HCT116 (cell line): ENCODE measurements at regions not wholly inside any gene's neighbourhood (a gene's known extent, or its start where the extent isn't known, plus 50 kb on each side); places are given as distances from the start of the nearest gene placed in this dataset.

Source experiments
- ATAC-seq: fragments of 200-7000 bp; cut with Tn5 transposase; 2 replicates; pipeline ENCODE4 v1.9.1; 2020; ENCODE audit warnings: mild to moderate bottlenecking, moderate library complexity
- BruUV-seq: library from RNA; stranded (reverse); fragments of 400-500 nt; replicated peaks from 2 replicates; lab custom pipeline; 2021; lab: Mats Ljungman, UMichigan
- CTCF ChIA-PET: fragments of 300-600 bp; sonication (Branson Sonifier 250); formaldehyde crosslinking; loops from one replicate; lab custom pipeline; 2021; ENCODE audit warnings: antibody characterized with exemption; lab: Charles Lee
- POLR2A ChIA-PET: fragments of 300-600, 350-600 bp; sonication (Branson Sonifier 250); formaldehyde crosslinking; loops from one replicate; lab custom pipeline; 2021; ENCODE audit warnings: antibody characterized with exemption; lab: Charles Lee
- RAD21 ChIA-PET, 2 experiments: fragments of 300-600 bp; sonication (Branson Sonifier 250); formaldehyde crosslinking; loops; one replicate each; lab custom pipeline; 2023; ENCODE audit warnings: low total read pairs in 2 of 2; ENCODE audit not compliant: uncharacterized antibody in 2 of 2, unreplicated experiment in 2 of 2, low non-redundant PET in 1 of 2; lab: Charles Lee
- DNase-seq: peaks from one replicate; pipeline ENCODE4 v3.0.0-alpha.2; 2010; ENCODE audit warnings: low read depth, low spot score
- H2AFZ ChIP-seq: fragments of 200-600 bp; shearing (Covaris generic), sonication (generic); 2 replicates; pipeline ENCODE4 v1.6.1; 2017; ENCODE audit warnings: low read depth, mixed run types, mixed read lengths, antibody characterized with exemption, low read length; ENCODE audit not compliant: poor library complexity, severe bottlenecking
- H3K27ac ChIP-seq: 2 replicates; pipeline ENCODE4 v1.5.1; 2012; ENCODE audit warnings: low read depth, low read length
- H3K27me3 ChIP-seq: fragments of 200-600 bp; sonication (generic); 2 replicates; pipeline ENCODE4 v1.6.1; 2016; ENCODE audit warnings: mixed run types, low read length, mixed read lengths; ENCODE audit not compliant: insufficient read depth
- H3K36me3 ChIP-seq, 2 experiments: fragments of 200-500 bp in 1 of 2; fragments of 200-600 bp in 1 of 2; sonication (Bioruptor generic) in 1 of 2; sonication (generic) in 1 of 2; 2 replicates each; pipeline versions ENCODE4 v1.5.1 to v1.6.1; 2014 to 2016; ENCODE audit warnings: low read length in 2 of 2, inconsistent platforms in 1 of 2, mixed read lengths in 1 of 2, mixed run types in 1 of 2; ENCODE audit not compliant: insufficient read depth in 2 of 2, control insufficient read depth in 1 of 2
- H3K4me1 ChIP-seq, 2 experiments: fragments of 200-600 bp in 1 of 2; sonication (generic) in 1 of 2; 2 replicates each; pipeline versions ENCODE4 v1.5.1 to v1.6.1; 2012 to 2017; ENCODE audit warnings: low read length in 2 of 2, inconsistent platforms in 1 of 2, mild to moderate bottlenecking in 1 of 2, mixed read lengths in 1 of 2, mixed run types in 1 of 2, moderate library complexity in 1 of 2; ENCODE audit not compliant: insufficient read depth in 2 of 2, control insufficient read depth in 1 of 2
- H3K4me2 ChIP-seq: fragments of 200-600 bp; sonication (generic); 2 replicates; pipeline ENCODE4 v1.6.1; 2017; ENCODE audit warnings: mixed run types, low read length, mixed read lengths
- H3K4me3 ChIP-seq, 2 experiments: fragments of 200-600 bp in 1 of 2; sonication (generic) in 1 of 2; replicated peaks in 1 of 2; 2 replicates each; pipeline ENCODE4 v1.5.1; 2011 to 2016; ENCODE audit warnings: low read length in 2 of 2, control low read depth in 1 of 2, low read depth in 1 of 2, mild to moderate bottlenecking in 1 of 2, mixed read lengths in 1 of 2, mixed run types in 1 of 2
- H3K79me2 ChIP-seq: fragments of 200-600 bp; sonication (generic); 2 replicates; pipeline ENCODE4 v1.6.1; 2017; ENCODE audit warnings: mild to moderate bottlenecking, mixed run types, low read length, moderate library complexity, mixed read lengths; ENCODE audit not compliant: insufficient read depth
- H3K9ac ChIP-seq: fragments of 200-600 bp; sonication (generic); 2 replicates; pipeline ENCODE4 v1.6.1; 2016; ENCODE audit warnings: low read length, mixed read lengths
- H3K9me2 ChIP-seq: fragments of 200-600 bp; sonication (generic), shearing (Covaris generic); 2 replicates; pipeline ENCODE4 v1.6.1; 2017; ENCODE audit warnings: mixed run types, mild to moderate bottlenecking, moderate library complexity; ENCODE audit not compliant: insufficient read depth
- H3K9me3 ChIP-seq, 2 experiments: fragments of 200-500 bp in 1 of 2; fragments of 200-600 bp in 1 of 2; sonication (Bioruptor generic) in 1 of 2; sonication (generic) in 1 of 2; 2 replicates each; pipeline ENCODE4 v1.6.1; 2014 to 2017; ENCODE audit warnings: low read length in 2 of 2, mixed read lengths in 2 of 2, inconsistent platforms in 1 of 2, low read depth in 1 of 2, mild to moderate bottlenecking in 1 of 2, mixed run types in 1 of 2, moderate library complexity in 1 of 2; ENCODE audit not compliant: control insufficient read depth in 1 of 2, insufficient read depth in 1 of 2
- H4K20me1 ChIP-seq: fragments of 200-600 bp; sonication (generic), shearing (Covaris generic); 2 replicates; pipeline ENCODE4 v1.6.1; 2017; ENCODE audit warnings: mixed run types, mild to moderate bottlenecking, moderate library complexity; ENCODE audit not compliant: insufficient read depth
- CEBPB ChIP-seq: IDR thresholded peaks from 2 replicates; pipeline ENCODE4 v1.6.1; 2012; ENCODE audit warnings: low read depth
- EGR1 ChIP-seq: IDR thresholded peaks from 2 replicates; pipeline ENCODE4 v1.6.1; 2012; ENCODE audit warnings: low read depth
- ELF1 ChIP-seq: IDR thresholded peaks from 2 replicates; pipeline ENCODE4 v1.6.1; 2012; ENCODE audit warnings: low read depth, borderline replicate concordance
- EZH2phosphoT487 ChIP-seq: fragments of 200-600 bp; IDR thresholded peaks from 2 replicates; pipeline ENCODE4 v1.6.1; 2018; ENCODE audit warnings: antibody characterized with exemption, borderline replicate concordance
- MAX ChIP-seq: IDR thresholded peaks from 2 replicates; pipeline ENCODE4 v1.6.1; 2012
- POLR2A ChIP-seq: IDR thresholded peaks from 2 replicates; pipeline ENCODE4 v1.7.0; 2011; ENCODE audit warnings: borderline replicate concordance; ENCODE audit not compliant: insufficient read depth, insufficient read length; ENCODE audit errors: extremely low read depth
- POLR2AphosphoS5 ChIP-seq: IDR thresholded peaks from 2 replicates; pipeline ENCODE4 v1.6.1; 2011; ENCODE audit warnings: mild to moderate bottlenecking, low read depth, low read length, moderate library complexity
- RAD21 ChIP-seq: IDR thresholded peaks from 2 replicates; pipeline ENCODE4 v1.6.1; 2012; ENCODE audit warnings: low read depth, mild to moderate bottlenecking
- SP1 ChIP-seq: IDR thresholded peaks from 2 replicates; pipeline ENCODE4 v1.6.1; 2012; ENCODE audit warnings: low read depth
- TCF7L2 ChIP-seq: IDR thresholded peaks from 2 replicates; pipeline ENCODE4 v1.7.0; 2011; ENCODE audit warnings: borderline replicate concordance, inconsistent platforms; ENCODE audit not compliant: insufficient read depth, insufficient read length; ENCODE audit errors: extremely low read depth
- YY1 ChIP-seq: IDR thresholded peaks from 2 replicates; pipeline ENCODE4 v1.6.1; 2011; ENCODE audit warnings: low read length, low read depth, moderate library complexity, mild to moderate bottlenecking; ENCODE audit not compliant: insufficient replicate concordance; ENCODE audit errors: extremely low read depth
- ZBTB33 ChIP-seq: IDR thresholded peaks from 2 replicates; pipeline ENCODE4 v1.6.1; 2011; ENCODE audit warnings: mild to moderate bottlenecking, low read length, moderate library complexity; ENCODE audit not compliant: insufficient replicate concordance; ENCODE audit errors: extremely low read depth
- ZFX ChIP-seq: fragments of 450-650 bp; IDR thresholded peaks from 2 replicates; pipeline ENCODE4 v1.6.1; 2017
- ZNF274 ChIP-seq: fragments of 200-500 bp; sonication (Bioruptor generic); IDR thresholded peaks from 2 replicates; pipeline ENCODE4 v1.6.1; 2014; ENCODE audit warnings: mild to moderate bottlenecking, low read depth, low read length, inconsistent platforms
- intact Hi-C: fragments of 100-400 bp; cut with micrococcal nuclease; formaldehyde crosslinking; loops from 2 replicates; pipeline ENCODE4 v1.10.0; 2022
- TF ChIP-seq, protein P1 (sequence below): IDR thresholded peaks from 2 replicates; pipeline ENCODE4 v1.6.1; 2012

- Histone ChIP-seq H3K9me2 (no peaks in the 10 kb centered on the region), H3K36me3 (no peaks in the 10 kb centered on the region), H3K27me3 (no peaks in the 10 kb centered on the region), H3K4me1 (no peaks in the 10 kb centered on the region)
- CTCF ChIA-PET, result no interaction called here
- BruUV-seq, result no TSS peak
- DNase-seq, result no peak
- TF ChIP-seq EGR1, result no peak
- no peak for TF ChIP-seq MAX
- TF ChIP-seq ZFX, result no peak
- TF ChIP-seq YY1, result no peak
- TF ChIP-seq, protein P1, sequence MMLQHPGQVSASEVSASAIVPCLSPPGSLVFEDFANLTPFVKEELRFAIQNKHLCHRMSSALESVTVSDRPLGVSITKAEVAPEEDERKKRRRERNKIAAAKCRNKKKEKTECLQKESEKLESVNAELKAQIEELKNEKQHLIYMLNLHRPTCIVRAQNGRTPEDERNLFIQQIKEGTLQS, result no peak
- TF ChIP-seq, all 23 proteins: peak for 0
- ChIA-PET POLR2A (no interaction called here), RAD21 (no interaction called here)
- Histone ChIP-seq H3K4me3 (no peak overlapping the region), H3K4me2 (no peak overlapping the region), H3K79me2 (no peaks in the 10 kb centered on the region), H3K9ac (no peak overlapping the region), H4K20me1 (no peaks in the 10 kb centered on the region), H3K27ac (no peak overlapping the region), H3K9me3 (no peaks in the 10 kb centered on the region), H2AFZ (no peak overlapping the region)
- intact Hi-C loops, result no loop called here
- no peak for ATAC-seq
These were observed 280.3 kb downstream of the CYRIA start for GRCh38 chr2:16385341-16385740.

DNA sequence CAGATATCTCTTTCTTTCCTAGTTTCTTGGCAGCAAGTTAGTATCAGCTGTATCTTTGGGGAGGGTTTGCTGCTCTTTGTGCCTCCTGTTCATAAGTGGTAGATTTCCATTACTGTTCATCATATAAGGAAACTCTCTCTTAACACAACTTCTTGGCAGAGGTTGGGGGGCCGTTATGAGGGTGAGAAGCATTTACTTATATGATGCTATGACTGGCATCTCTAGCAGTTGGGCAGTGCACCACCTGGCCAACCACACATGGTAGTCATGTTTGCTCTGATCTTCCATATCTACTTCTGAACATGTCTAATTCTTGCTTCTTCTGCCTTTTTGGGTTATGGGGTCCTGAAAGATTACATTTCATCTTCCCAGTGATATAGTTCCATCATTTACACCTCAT lies 282.2 kb downstream of the CYRIA start:
- POLR2A ChIA-PET, result no interaction called here
- intact Hi-C loops, result no loop called here
- TF ChIP-seq EGR1, result no peak
- TF ChIP-seq POLR2A, result no peak
- no peak for TF ChIP-seq POLR2AphosphoS5
- TF ChIP-seq CEBPB, result no peak
- TF ChIP-seq RAD21, result no peak
- no peak for TF ChIP-seq ZBTB33
- TF ChIP-seq ELF1, result no peak
- TF ChIP-seq EZH2phosphoT487, result no peak
- no peak for TF ChIP-seq ZNF274
- no peak for TF ChIP-seq SP1
- no peak for TF ChIP-seq TCF7L2
- TF ChIP-seq, protein P1, result no peak
- TF ChIP-seq, all 23 proteins: peak for 0
- RAD21 ChIA-PET, result no interaction called here
- ATAC-seq, result no peak
- Histone ChIP-seq H3K9me2 (no peaks in the 10 kb centered on the region), H3K4me3 (no peak overlapping the region), H3K36me3 (no peaks in the 10 kb centered on the region), H3K27me3 (no peaks in the 10 kb centered on the region), H3K9me3 (no peaks in the 10 kb centered on the region), H2AFZ (no peak overlapping the region), H4K20me1 (no peaks in the 10 kb centered on the region), H3K4me1 (no peaks in the 10 kb centered on the region), H3K4me2 (no peak overlapping the region), H3K9ac (no peak overlapping the region), H3K27ac (no peak overlapping the region), H3K79me2 (no peaks in the 10 kb centered on the region)
- no TSS peak for BruUV-seq
- CTCF ChIA-PET, result no interaction called here
- no peak for DNase-seq
